H9 (cell line): ENCODE measurements at regions not wholly inside any gene's neighbourhood (a gene's known extent, or its start where the extent isn't known, plus 50 kb on each side); places are given as distances from the start of the nearest gene placed in this dataset.

Source experiments
- DNase-seq: peaks from one replicate; pipeline ENCODE4 v3.0.0-alpha.2; 2017
- H2AFZ ChIP-seq: one replicate; pipeline ENCODE4 v1.6.1; 2013; ENCODE audit warnings: mild to moderate bottlenecking, low read length, control low read depth, moderate library complexity
- H2AK5ac ChIP-seq: 2 replicates; pipeline ENCODE4 v1.6.1; 2013; ENCODE audit warnings: low read length, control low read depth, mixed read lengths; ENCODE audit not compliant: insufficient read length
- H2BK120ac ChIP-seq: one replicate; pipeline ENCODE4 v1.6.1; 2013; ENCODE audit warnings: low read depth, mild to moderate bottlenecking, low read length, control low read depth, inconsistent platforms; ENCODE audit not compliant: poor library complexity, severe bottlenecking
- H2BK12ac ChIP-seq: 2 replicates; pipeline ENCODE4 v1.6.1; 2013; ENCODE audit warnings: low read length, control low read depth, mixed read lengths, low read depth; ENCODE audit not compliant: insufficient read length
- H2BK15ac ChIP-seq: 2 replicates; pipeline ENCODE4 v1.6.1; 2013; ENCODE audit warnings: low read depth, low read length, control low read depth
- H2BK20ac ChIP-seq: one replicate; pipeline ENCODE4 v1.6.1; 2013; ENCODE audit warnings: low read depth, mild to moderate bottlenecking, low read length, control low read depth, inconsistent platforms; ENCODE audit not compliant: poor library complexity, severe bottlenecking
- H2BK5ac ChIP-seq: 2 replicates; pipeline ENCODE4 v1.6.1; 2013; ENCODE audit warnings: low read length, control low read depth, mixed read lengths; ENCODE audit not compliant: insufficient read length
- H3K14ac ChIP-seq: 2 replicates; pipeline ENCODE4 v1.6.1; 2013; ENCODE audit warnings: low read length, control low read depth; ENCODE audit not compliant: insufficient read depth
- H3K18ac ChIP-seq: 2 replicates; pipeline ENCODE4 v1.6.1; 2013; ENCODE audit warnings: low read depth, mild to moderate bottlenecking, mixed read lengths, low read length, control low read depth; ENCODE audit not compliant: insufficient read length
- H3K23ac ChIP-seq: 2 replicates; pipeline ENCODE4 v1.6.1; 2013; ENCODE audit warnings: low read length, control low read depth, mixed read lengths, low read depth; ENCODE audit not compliant: insufficient read length
- H3K23me2 ChIP-seq: 2 replicates; pipeline ENCODE4 v1.6.1; 2013; ENCODE audit warnings: low read depth, mild to moderate bottlenecking, mixed read lengths, low read length, control low read depth; ENCODE audit not compliant: insufficient read length, poor library complexity, severe bottlenecking
- H3K27ac ChIP-seq: 2 replicates; pipeline ENCODE4 v1.5.1; 2013; ENCODE audit warnings: low read length, control low read depth, mixed read lengths, low read depth; ENCODE audit not compliant: insufficient read length
- H3K27me3 ChIP-seq: 2 replicates; pipeline ENCODE4 v1.6.1; 2013; ENCODE audit warnings: low read length, control low read depth, inconsistent platforms; ENCODE audit not compliant: insufficient read depth
- H3K4ac ChIP-seq: 2 replicates; pipeline ENCODE4 v1.6.1; 2013; ENCODE audit warnings: low read depth, mild to moderate bottlenecking, control low read depth, inconsistent platforms, low read length, moderate library complexity
- H3K4me1 ChIP-seq: 2 replicates; pipeline ENCODE4 v1.6.1; 2013; ENCODE audit warnings: low read length, control low read depth, inconsistent platforms; ENCODE audit not compliant: insufficient read depth
- H3K4me2 ChIP-seq: 2 replicates; pipeline ENCODE4 v1.6.1; 2013; ENCODE audit warnings: low read length, control low read depth, mixed read lengths; ENCODE audit not compliant: insufficient read length, insufficient read depth
- H3K56ac ChIP-seq: 2 replicates; pipeline ENCODE4 v1.6.1; 2013; ENCODE audit warnings: low read depth, mild to moderate bottlenecking, mixed read lengths, low read length, control low read depth; ENCODE audit not compliant: insufficient read length
- H3K79me1 ChIP-seq: 2 replicates; pipeline ENCODE4 v1.6.1; 2013; ENCODE audit warnings: low read depth, mild to moderate bottlenecking, moderate library complexity, low read length, control low read depth, inconsistent platforms; ENCODE audit not compliant: insufficient read depth, poor library complexity, severe bottlenecking
- H3K79me2 ChIP-seq: 2 replicates; pipeline ENCODE4 v1.6.1; 2013; ENCODE audit warnings: low read length, control low read depth, inconsistent platforms; ENCODE audit not compliant: insufficient read depth
- H3K9ac ChIP-seq: 2 replicates; pipeline ENCODE4 v1.6.1; 2013; ENCODE audit warnings: low read length, control low read depth, mixed read lengths; ENCODE audit not compliant: insufficient read length; ENCODE audit errors: extremely low read depth
- H3K9me3 ChIP-seq: one replicate; pipeline ENCODE4 v1.6.1; 2013; ENCODE audit warnings: low read depth, low read length, inconsistent platforms; ENCODE audit not compliant: control insufficient read depth
- H3T11ph ChIP-seq: one replicate; pipeline ENCODE4 v1.6.1; 2013; ENCODE audit warnings: mild to moderate bottlenecking, low read length, control low read depth, inconsistent platforms
- H4K20me1 ChIP-seq: one replicate; pipeline ENCODE4 v1.6.1; 2013; ENCODE audit not compliant: control insufficient read depth, insufficient read length, insufficient read depth
- H4K5ac ChIP-seq: 2 replicates; pipeline ENCODE4 v1.6.1; 2013; ENCODE audit warnings: low read depth, mild to moderate bottlenecking, mixed read lengths, low read length, control low read depth; ENCODE audit not compliant: insufficient read length
- H4K8ac ChIP-seq: replicated peaks from 2 replicates; pipeline ENCODE4 v1.6.1; 2013; ENCODE audit warnings: low read length, control low read depth, mixed read lengths, low read depth; ENCODE audit not compliant: insufficient read length
- H4K91ac ChIP-seq: 2 replicates; pipeline ENCODE4 v1.6.1; 2013; ENCODE audit warnings: low read depth, mild to moderate bottlenecking, moderate library complexity, mixed read lengths, low read length, control low read depth; ENCODE audit not compliant: insufficient read length
- H3K27ac Mint-ChIP-seq, 3 experiments: 2 replicates in 2 of 3; 3 replicates in 1 of 3; pipeline ENCODE4 v1.8.0; 2020 to 2021; ENCODE audit warnings: mixed read lengths in 3 of 3, mild to moderate bottlenecking in 1 of 3, moderate library complexity in 1 of 3
- H3K27me3 Mint-ChIP-seq: 2 replicates; pipeline ENCODE4 v1.8.0; 2021; ENCODE audit warnings: low read depth, mild to moderate bottlenecking, moderate library complexity, mixed read lengths
- H3K36me3 Mint-ChIP-seq, 3 experiments: 2 replicates in 2 of 3; 3 replicates in 1 of 3; pipeline ENCODE4 v1.8.0; 2020 to 2021; ENCODE audit warnings: low read depth in 3 of 3, mixed read lengths in 3 of 3; ENCODE audit not compliant: insufficient read depth in 1 of 3
- H3K4me1 Mint-ChIP-seq, 2 experiments: 2 replicates each; pipeline ENCODE4 v1.8.0; 2020; ENCODE audit warnings: mixed read lengths in 2 of 2
- H3K4me3 Mint-ChIP-seq, 2 experiments: 2 replicates in 1 of 2; 3 replicates in 1 of 2; pipeline ENCODE4 v1.8.0; 2020 to 2021; ENCODE audit warnings: mild to moderate bottlenecking in 2 of 2, mixed read lengths in 2 of 2, moderate library complexity in 1 of 2
- H3K9me3 Mint-ChIP-seq, 2 experiments: 2 replicates in 1 of 2; 3 replicates in 1 of 2; pipeline ENCODE4 v1.8.0; 2020; ENCODE audit warnings: mild to moderate bottlenecking in 2 of 2, mixed read lengths in 2 of 2, moderate library complexity in 1 of 2
- CTCF ChIP-seq: fragments of 200-600 bp; sonication (generic); conservative IDR thresholded peaks from 3 replicates; pipeline ENCODE4 v1.8.0; 2021; ENCODE audit warnings: antibody characterized with exemption, mild to moderate bottlenecking
- WGBS: extraction: QIAGEN DNeasy Blood & Tissue Kit; methylation state at CpG from one replicate; pipeline ENCODE4 v1.1.7; 2013; ENCODE audit warnings: missing lambda C conversion rate, low lambda C conversion rate, mixed read lengths; ENCODE audit not compliant: insufficient read length; ENCODE audit errors: extremely low coverage; 5-methylcytosine and 5-hydroxymethylcytosine counted together

GRCh38 chr1:189769448-189769847 is 708.2 kb downstream of the BRINP3 start:
- Histone ChIP-seq H3K9me3 (no peaks in the 10 kb centered on the region), H3K4me2 (no peak overlapping the region), H3K79me2 (no peaks in the 10 kb centered on the region), H2AFZ (no peak overlapping the region), H2BK12ac (no peak overlapping the region), H4K5ac (no peak overlapping the region), H3K27me3 (no peaks in the 10 kb centered on the region), H4K91ac (no peak overlapping the region), H2BK15ac (no peak overlapping the region), H3K79me1 (no peaks in the 10 kb centered on the region), H3K9ac (no peak overlapping the region), H2AK5ac (no peak overlapping the region), H3K4ac (no peak overlapping the region), H3K56ac (no peak overlapping the region), H3T11ph (no peak overlapping the region), H3K4me1 (no peaks in the 10 kb centered on the region; the same call in 1 of the 2 replicates), H2BK120ac (no peak overlapping the region), H4K8ac (no peak overlapping the region), H2BK5ac (no peak overlapping the region), H3K14ac (no peak overlapping the region), H2BK20ac (no peak overlapping the region), H3K23me2 (no peaks in the 10 kb centered on the region), H4K20me1 (no peaks in the 10 kb centered on the region), H3K18ac (no peak overlapping the region), H3K23ac (no peak overlapping the region), H3K27ac (no peak overlapping the region)
- Mint-ChIP-seq H3K4me1 (peaks cover 12 to 13% of the 10 kb centered on the region in 2 experiments), H3K36me3 (no peaks in the 10 kb centered on the region), H3K27me3 (no peaks in the 10 kb centered on the region), H3K27ac (no peak overlapping the region), H3K4me3 (no peak overlapping the region), H3K9me3 (no peaks in the 10 kb centered on the region)
- TF ChIP-seq CTCF: no peak
- DNase-seq: no peak
- no CpG with 5 or more reads among the region's 3 CpGs for WGBS
